Erythroblast (primary cell): ENCODE measurements at regions not wholly inside any gene's neighbourhood (a gene's known extent, or its start where the extent isn't known, plus 50 kb on each side); places are given as distances from the start of the nearest gene placed in this dataset.

ENCODE experiments used
- GATA1 ChIP-seq: IDR thresholded peaks from 2 replicates; pipeline ENCODE4 v1.6.1; 2011; ENCODE audit warnings: low read depth, mild to moderate bottlenecking, control low read depth, low read length, moderate library complexity
- POLR2A ChIP-seq: IDR thresholded peaks from 2 replicates; pipeline ENCODE4 v1.6.1; 2011; ENCODE audit warnings: mild to moderate bottlenecking, low read length

DNA sequence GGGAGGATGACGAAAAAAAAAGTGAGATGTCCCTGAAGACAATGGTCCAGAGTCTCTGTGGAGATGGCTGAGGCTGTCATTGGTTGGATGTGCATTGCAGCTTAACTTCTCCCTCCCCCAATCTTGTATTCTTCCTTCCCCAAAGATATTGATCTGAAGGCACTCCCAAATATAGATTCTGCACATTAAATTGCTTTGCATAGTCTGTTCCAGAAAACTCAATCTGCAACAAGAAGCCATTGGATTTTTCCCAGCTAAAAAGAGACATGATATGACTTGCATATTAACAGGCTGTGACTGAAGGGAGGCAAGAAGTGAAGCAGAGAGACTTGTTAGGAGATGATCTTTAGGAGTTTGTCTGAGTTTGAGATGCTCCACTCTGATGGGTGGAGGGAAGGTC, 245.2 kb upstream of the MOCS1 start:
- TF ChIP-seq POLR2A, result no peak
- no peak for TF ChIP-seq GATA1
